Tibial nerve (tissue), 4 donors: ENCODE measurements at regions not wholly inside any gene's neighbourhood (a gene's known extent, or its start where the extent isn't known, plus 50 kb on each side); places are given as distances from the start of the nearest gene placed in this dataset.

Experiments
- CTCF ChIP-seq, 5 experiments: fragments of 200-600 bp in 3 of 5; fragments of 450-650 bp in 2 of 5; sonication (generic) in 3 of 5; IDR thresholded peaks; one replicate each; pipeline ENCODE4 v1.5.1; 2016 to 2019; ENCODE audit warnings: antibody characterized with exemption in 5 of 5, mild to moderate bottlenecking in 3 of 5, moderate library complexity in 2 of 5
- EP300 ChIP-seq, 2 donors: sonication (generic); formaldehyde crosslinking; IDR thresholded peaks; one replicate each; pipeline ENCODE4 v1.6.1; 2017; ENCODE audit warnings: antibody characterized with exemption in 2 of 2, mild to moderate bottlenecking in 1 of 2
- POLR2A ChIP-seq, 2 donors: fragments of 450-650 bp; IDR thresholded peaks; one replicate each; pipeline ENCODE4 v1.6.1; 2017; ENCODE audit warnings: antibody characterized with exemption in 2 of 2, mild to moderate bottlenecking in 2 of 2, moderate library complexity in 2 of 2

- TF ChIP-seq CTCF (IDR thresholded peaks at IDR 0.05), result no peak
- TF ChIP-seq EP300 (IDR thresholded peaks at IDR 0.05), result no peak
- no peak for TF ChIP-seq POLR2A (IDR thresholded peaks at IDR 0.05)
Observed at GRCh38 chr21:31399591-31399990, 55.5 kb upstream of the TIAM1 start.
